ENCODE measurements at regions not wholly inside any gene's neighbourhood (a gene's known extent, or its start where the extent isn't known, plus 50 kb on each side); places are given as distances from the start of the nearest gene placed in this dataset.

GRCh38 chr2:204265681-204266181 is 279.5 kb upstream of the PARD3B start:
- DNase-seq, result peak in 35 of 56 donors; percentile 3 to 59 (median 29)

GRCh38 chr2:204268458-204268857 is 276.8 kb upstream of the PARD3B start:
- peak in 1 of 56 donors; percentile 34 for DNase-seq

GRCh38 chr2:204268971-204269370 is 276.3 kb upstream of the PARD3B start:
- no peak for DNase-seq

DNA sequence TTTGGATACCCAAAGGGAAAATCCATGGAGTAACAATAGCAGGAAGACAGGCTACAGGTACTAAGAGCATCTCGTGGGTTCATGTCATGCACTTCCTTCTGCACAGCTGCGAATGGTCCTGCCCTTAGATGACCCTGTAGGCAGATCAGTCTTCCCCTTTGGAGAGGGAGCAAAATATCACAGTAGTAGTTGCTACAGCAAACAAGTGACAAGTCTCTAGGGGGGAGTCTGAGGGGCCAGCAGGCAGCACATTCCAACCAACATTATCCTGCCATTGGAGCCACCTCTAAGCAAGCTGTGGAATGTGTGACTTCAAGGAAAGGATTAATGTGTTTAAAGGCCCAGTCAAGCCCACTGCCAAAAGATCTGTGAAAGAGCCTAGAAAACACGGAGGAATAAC is 273.2 kb upstream of the PARD3B start:
- DNase-seq, result no peak

- no peak for DNase-seq
These were observed 272.5 kb upstream of the PARD3B start for GRCh38 chr2:204272610-204273287.

DNA sequence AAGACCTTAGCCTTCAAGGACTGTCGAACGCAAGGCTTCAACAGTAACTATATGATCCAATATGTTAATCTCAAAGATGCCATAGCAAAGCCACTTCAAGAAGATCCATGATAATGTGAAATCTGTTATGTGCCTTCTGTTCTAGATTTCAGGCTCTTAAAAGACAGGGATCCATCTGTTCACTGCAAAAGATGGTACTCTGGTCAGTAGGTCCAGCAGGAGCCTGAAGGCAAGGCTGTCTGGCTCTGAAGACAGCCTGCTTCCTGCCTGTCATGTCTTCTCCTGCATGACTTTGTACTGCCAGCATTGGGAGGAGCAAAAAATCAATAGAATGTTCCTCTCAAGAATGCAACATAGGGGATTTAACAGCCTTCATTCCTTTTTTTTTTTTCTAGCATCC is 270.8 kb upstream of the PARD3B start:
- no peak for DNase-seq

DNA sequence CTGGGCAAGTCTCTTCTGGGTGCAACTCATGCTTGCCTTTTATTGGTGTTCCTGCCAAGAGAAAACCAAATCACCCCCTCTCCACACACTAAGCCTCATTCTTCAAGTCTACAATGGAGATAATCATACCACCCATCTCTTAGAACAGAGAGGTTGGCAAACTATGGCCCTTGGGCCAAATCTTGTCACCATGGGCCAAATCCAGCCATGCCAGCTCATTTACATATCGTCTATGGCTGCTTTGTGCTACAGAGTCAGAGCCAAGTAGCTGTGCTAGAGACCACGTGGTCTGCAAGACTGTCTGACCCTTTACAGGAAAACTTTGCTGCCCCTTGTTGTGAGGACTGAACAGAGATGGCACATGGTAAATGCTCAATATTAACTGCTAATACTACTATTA is 270.3 kb upstream of the PARD3B start:
- peak in 54 of 56 donors; percentile 12 to 95 (median 70) for DNase-seq

DNA sequence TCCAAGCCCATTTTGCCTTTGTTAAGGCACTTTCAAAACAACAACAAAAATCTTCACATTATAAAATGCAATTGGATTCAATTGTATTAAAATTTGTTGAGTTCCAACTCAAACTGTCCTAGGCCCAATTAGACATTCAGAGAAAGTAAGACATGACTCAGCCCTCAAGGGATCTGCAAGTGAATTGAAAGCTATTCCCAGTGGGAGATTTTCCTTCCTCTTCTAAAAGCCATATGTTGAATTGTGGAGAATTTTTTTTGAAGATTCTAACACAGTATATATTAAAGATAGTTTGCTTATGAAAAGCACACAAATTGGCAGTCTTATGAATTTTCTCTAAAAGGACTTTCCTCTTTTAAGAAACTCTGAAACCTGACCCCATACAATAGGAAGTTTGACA is 268.0 kb upstream of the PARD3B start:
- no peak for DNase-seq

GRCh38 chr2:204278454-204278853 is 266.8 kb upstream of the PARD3B start:
- DNase-seq, result no peak

DNA sequence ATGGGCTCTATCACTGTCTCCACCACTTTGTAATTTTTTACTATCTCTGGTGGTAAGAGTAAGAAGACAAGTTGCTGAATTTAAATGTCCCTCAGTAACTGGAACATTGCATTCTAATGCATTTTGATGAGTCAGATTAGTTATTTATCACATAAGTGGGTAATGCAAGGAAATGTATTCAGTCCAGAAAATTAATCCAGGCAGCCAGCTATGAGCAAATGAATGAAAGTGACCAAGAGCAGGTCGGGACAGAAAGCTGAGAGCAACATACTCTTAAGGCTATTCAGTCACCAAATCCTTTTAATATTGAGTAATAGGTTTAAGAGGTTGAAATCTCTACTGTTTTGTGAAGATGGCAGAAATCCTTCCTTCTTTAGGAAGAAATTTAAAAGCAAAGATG is 265.5 kb upstream of the PARD3B start:
- DNase-seq, result no peak

DNA sequence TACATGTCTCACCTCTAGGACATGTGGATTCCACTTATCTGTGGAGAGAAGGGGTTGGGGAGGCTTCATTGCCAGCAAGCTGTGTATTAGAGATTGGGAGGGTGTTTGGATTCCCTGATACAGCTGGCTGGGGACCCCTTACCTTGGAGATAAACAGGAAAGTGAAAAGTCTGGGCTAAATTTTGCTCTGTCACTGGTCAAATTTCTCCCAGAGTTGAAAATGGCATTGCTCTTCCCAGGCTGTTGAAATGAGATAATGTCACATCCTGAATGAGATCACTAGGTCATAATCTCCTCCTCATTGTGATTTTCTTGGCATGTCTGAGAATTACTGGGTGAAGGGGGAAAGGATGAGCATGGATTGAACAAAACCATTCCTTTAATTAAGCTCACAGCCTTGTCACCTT is 265.0 kb upstream of the PARD3B start:
- no peak for DNase-seq

DNA sequence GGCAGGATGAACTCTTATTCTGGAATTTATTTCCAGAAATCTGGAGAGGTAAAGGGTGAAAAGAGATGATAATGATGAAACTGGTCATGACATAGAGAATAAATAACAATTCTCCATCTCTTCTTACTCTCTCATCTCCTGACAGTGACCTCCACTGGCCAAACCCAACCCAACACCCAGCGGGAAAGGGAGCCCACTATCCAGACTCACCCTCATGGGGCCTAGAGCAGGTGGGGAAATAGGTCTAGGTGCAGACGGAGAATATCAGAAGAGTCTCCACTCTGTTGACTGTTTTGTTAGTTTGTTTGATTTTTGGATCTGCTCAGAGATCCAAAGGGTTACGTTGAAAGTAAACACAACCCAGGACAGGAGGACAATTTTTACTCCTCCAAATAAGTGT is 263.2 kb upstream of the PARD3B start:
- no peak for DNase-seq

DNA sequence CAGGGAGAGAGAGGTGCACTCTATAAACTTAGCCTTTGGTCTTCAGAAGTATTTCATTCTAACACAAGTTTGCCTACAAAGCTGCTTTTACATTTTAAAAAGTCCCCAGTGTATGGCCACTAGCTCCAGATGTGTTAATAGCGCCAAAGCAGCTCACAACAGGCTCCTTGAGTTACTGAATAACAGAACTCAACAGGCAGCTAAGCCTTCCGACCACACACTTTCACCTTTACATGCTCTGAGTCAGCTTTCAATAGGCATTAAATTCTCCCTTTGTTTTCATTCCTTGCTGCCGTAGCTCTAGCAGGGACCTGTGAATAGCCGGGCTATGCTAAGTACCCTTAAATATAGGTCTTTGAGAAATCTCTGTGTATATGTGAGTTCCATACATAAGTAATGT is 262.8 kb upstream of the PARD3B start:
- DNase-seq, result no peak

- DNase-seq, result no peak
These were observed 256.2 kb upstream of the PARD3B start for GRCh38 chr2:204289066-204289465.

- DNase-seq, result no peak
These were observed 252.8 kb upstream of the PARD3B start for GRCh38 chr2:204292439-204292838.

DNA sequence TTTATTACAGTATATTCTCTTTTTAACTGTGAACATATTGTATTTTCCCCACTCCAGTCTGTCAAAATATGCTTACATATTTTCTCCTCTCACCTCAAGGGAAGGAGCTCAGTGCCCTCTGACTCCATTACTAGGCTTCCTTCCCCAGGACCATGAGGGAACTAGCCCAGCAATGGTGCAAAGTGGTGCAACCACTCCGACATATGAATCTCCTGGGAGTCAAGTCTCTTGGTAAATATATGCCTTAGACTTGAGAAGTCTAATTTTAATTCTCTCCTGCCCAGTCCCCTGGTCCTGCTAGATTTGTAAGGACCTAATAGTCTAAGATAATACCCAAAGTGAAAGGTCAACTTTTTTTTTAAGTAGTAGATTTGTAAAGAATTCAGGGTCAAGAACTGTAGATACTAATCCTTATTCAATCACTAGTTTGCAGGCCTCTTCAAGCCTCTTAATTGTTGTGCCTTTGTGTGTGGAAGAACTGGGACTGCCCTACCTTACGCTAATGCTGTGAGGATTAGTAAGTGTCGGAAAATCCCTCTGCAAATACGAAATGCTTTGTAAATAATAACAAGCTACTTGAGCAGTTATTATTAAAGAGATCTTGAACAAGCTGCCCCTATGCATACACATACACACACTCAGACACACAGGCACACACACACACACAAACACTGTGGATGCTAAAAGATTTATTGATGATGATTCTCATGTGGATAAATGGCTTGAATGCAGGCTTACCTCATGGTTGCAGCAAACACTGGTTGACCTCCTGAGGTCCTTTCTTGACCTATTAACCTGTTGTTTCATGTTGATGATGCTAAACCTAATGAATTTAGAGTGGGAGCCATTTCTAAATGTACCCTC is 251.2 kb upstream of the PARD3B start:
- DNase-seq, result no peak

- DNase-seq, result no peak
These were observed 246.9 kb upstream of the PARD3B start for GRCh38 chr2:204298404-204298803.

- no peak for DNase-seq
These were observed 245.5 kb upstream of the PARD3B start for GRCh38 chr2:204299766-204300165.

DNA sequence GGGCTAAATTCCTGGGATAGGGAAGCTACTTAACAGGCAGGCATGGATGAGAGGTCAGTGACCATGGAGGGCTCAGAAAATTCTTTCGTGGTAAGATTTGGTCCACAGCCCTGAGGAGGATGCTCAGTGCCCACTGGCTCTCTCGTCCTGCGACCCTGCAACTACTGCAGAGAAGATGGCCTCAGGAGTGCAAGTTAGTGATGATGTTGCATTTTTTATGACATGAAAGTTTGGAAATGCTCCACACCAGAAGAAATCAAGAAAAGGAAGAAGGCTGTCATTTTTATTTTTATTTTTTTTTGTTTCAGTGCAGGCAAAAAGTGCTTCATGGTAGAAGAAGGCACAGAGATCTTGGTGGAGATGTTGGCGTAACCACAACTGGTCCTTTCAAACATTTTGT is 238.6 kb upstream of the PARD3B start:
- no peak for DNase-seq

GRCh38 chr2:204312105-204312504 is 233.2 kb upstream of the PARD3B start:
- no peak for DNase-seq

GRCh38 chr2:204313256-204313655 is 232.0 kb upstream of the PARD3B start:
- no peak for DNase-seq

- peak in 36 of 56 donors; percentile 4 to 56 (median 25) for DNase-seq
These were observed 230.0 kb upstream of the PARD3B start for GRCh38 chr2:204315236-204315662.

DNA sequence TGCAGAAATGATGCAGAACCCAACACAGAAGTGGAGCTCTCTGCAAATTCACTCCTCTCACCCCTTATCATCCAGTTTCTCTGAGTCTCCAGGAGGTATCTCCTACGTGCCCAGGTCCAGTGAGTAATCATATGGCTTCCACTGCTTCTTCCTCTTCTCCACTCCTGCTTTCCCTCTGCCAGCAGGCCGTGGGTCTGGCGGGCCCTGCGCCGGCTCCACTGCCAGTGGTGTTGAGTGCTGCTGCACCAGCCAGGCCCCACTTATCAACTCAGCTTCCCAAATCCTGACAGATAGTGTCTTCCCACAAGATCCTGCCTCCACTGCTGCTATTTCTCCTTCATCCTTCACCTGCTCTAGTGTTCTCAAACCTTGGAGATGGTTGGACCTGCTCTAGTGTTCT is 227.6 kb upstream of the PARD3B start:
- DNase-seq, result no peak
